ENCODE measurements at regions not wholly inside any gene's neighbourhood (a gene's known extent, or its start where the extent isn't known, plus 50 kb on each side); places are given as distances from the start of the nearest gene placed in this dataset.

GRCh38 chr1:57833296-57833695 is 409.4 kb upstream of the DAB1 start:
- Mint-ChIP-seq H3K9me3 (no peaks in the 10 kb centered on the region), H3K27ac (no peak overlapping the region), H3K36me3 (ENCODE audit: low read depth) (no peaks in the 10 kb centered on the region), H3K27me3 (peaks cover 9% of the 10 kb centered on the region), H3K4me1 (no peaks in the 10 kb centered on the region), H3K4me3 (no peak overlapping the region)
- ATAC-seq (ENCODE audit: low read depth) (no peak), DNase-seq (no peak)
- CTCF ChIA-PET, result no interaction called here
- POLR2A ChIA-PET, result no interaction called here
- no peak for TF ChIP-seq CTCF (IDR thresholded peaks at IDR 0.05)
- intact Hi-C loops (cut with micrococcal nuclease), result no loop called here

- no peak overlapping the region for H3K27ac Mint-ChIP-seq
- no peaks in the 10 kb centered on the region for H3K36me3 Mint-ChIP-seq (ENCODE audit: low read depth)
- no peaks in the 10 kb centered on the region for H3K9me3 Mint-ChIP-seq
- ChIA-PET POLR2A (no interaction called here), CTCF (no interaction called here)
- no peaks in the 10 kb centered on the region for H3K4me1 Mint-ChIP-seq
- TF ChIP-seq CTCF (IDR thresholded peaks at IDR 0.05), result no peak
- DNase-seq (no peak), ATAC-seq (ENCODE audit: low read depth) (no peak)
- intact Hi-C loops (cut with micrococcal nuclease), result no loop called here
- H3K4me3 Mint-ChIP-seq, result no peak overlapping the region
- H3K27me3 Mint-ChIP-seq, result peaks cover 5% of the 10 kb centered on the region
These were observed 408.8 kb upstream of the DAB1 start for GRCh38 chr1:57832612-57833011.

GRCh38 chr1:57831624-57832023 is 407.8 kb upstream of the DAB1 start:
- POLR2A ChIA-PET, result no interaction called here
- DNase-seq, result no peak
- H3K4me3 Mint-ChIP-seq, result no peak overlapping the region
- CTCF ChIA-PET, result no interaction called here
- H3K27me3 Mint-ChIP-seq, result no peaks in the 10 kb centered on the region
- H3K36me3 Mint-ChIP-seq (ENCODE audit: low read depth), result no peaks in the 10 kb centered on the region
- ATAC-seq (ENCODE audit: low read depth), result no peak
- intact Hi-C loops (cut with micrococcal nuclease), result no loop called here
- no peak for TF ChIP-seq CTCF (IDR thresholded peaks at IDR 0.05)
- H3K9me3 Mint-ChIP-seq, result no peaks in the 10 kb centered on the region
- H3K4me1 Mint-ChIP-seq, result no peaks in the 10 kb centered on the region
- H3K27ac Mint-ChIP-seq, result no peak overlapping the region

DNA sequence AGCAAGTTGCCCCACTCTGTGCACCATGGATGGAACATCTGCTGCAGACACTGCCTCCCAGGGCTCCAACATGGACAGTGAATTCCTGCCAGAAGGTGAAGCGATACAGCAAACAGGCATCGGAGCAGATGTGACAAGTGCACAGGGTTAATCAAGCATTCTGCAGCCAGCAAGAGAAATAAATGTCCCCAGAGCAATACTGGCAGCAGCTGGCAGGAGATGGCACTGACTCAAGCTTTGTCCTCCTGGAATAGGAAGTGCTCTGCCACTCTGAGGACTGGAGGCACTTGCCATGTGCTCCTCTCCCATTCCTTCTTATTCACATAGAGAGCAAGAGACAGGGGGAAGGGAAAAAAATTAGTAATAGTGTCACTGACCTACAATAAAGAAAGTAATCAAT is 402.7 kb upstream of the DAB1 start:
- TF ChIP-seq CTCF (IDR thresholded peaks at IDR 0.05), result no peak
- Mint-ChIP-seq H3K4me1 (no peaks in the 10 kb centered on the region), H3K27ac (no peak overlapping the region), H3K4me3 (no peak overlapping the region), H3K27me3 (no peaks in the 10 kb centered on the region), H3K36me3 (ENCODE audit: low read depth) (no peaks in the 10 kb centered on the region), H3K9me3 (no peaks in the 10 kb centered on the region)
- ATAC-seq (ENCODE audit: low read depth) (no peak), DNase-seq (no peak)
- intact Hi-C loops (cut with micrococcal nuclease), result no loop called here
- CTCF ChIA-PET, result no interaction called here
- POLR2A ChIA-PET, result no interaction called here

DNA sequence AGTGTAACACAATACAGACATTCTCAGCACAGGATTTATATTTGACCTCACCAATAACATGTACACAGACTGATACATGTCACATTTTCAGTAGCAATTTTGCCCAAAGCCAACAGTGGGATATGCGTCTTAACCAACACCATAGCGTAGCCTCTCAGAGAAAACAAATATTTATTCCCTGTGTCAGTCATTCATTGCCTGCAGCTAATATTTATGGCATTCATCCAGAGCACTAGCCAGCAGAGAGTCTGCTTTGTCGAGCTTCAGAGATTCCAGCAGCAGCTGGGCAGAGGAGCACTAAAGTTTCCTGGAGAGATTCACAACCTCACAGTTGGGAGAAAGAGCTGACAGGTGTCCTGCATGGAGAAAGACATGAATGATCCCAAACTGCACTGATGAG is 400.7 kb upstream of the DAB1 start:
- no peaks in the 10 kb centered on the region for H3K27me3 Mint-ChIP-seq
- no peaks in the 10 kb centered on the region for H3K36me3 Mint-ChIP-seq (ENCODE audit: low read depth)
- H3K4me3 Mint-ChIP-seq, result no peak overlapping the region
- no peaks in the 10 kb centered on the region for H3K9me3 Mint-ChIP-seq
- no peaks in the 10 kb centered on the region for H3K4me1 Mint-ChIP-seq
- no peak overlapping the region for H3K27ac Mint-ChIP-seq
- CTCF ChIA-PET, result no interaction called here
- DNase-seq (no peak), ATAC-seq (ENCODE audit: low read depth) (no peak)
- POLR2A ChIA-PET, result no interaction called here
- intact Hi-C loops (cut with micrococcal nuclease), result no loop called here
- no peak for TF ChIP-seq CTCF (IDR thresholded peaks at IDR 0.05)
